ENCODE measurements at regions not wholly inside any gene's neighbourhood (a gene's known extent, or its start where the extent isn't known, plus 50 kb on each side); places are given as distances from the start of the nearest gene placed in this dataset.

DNA sequence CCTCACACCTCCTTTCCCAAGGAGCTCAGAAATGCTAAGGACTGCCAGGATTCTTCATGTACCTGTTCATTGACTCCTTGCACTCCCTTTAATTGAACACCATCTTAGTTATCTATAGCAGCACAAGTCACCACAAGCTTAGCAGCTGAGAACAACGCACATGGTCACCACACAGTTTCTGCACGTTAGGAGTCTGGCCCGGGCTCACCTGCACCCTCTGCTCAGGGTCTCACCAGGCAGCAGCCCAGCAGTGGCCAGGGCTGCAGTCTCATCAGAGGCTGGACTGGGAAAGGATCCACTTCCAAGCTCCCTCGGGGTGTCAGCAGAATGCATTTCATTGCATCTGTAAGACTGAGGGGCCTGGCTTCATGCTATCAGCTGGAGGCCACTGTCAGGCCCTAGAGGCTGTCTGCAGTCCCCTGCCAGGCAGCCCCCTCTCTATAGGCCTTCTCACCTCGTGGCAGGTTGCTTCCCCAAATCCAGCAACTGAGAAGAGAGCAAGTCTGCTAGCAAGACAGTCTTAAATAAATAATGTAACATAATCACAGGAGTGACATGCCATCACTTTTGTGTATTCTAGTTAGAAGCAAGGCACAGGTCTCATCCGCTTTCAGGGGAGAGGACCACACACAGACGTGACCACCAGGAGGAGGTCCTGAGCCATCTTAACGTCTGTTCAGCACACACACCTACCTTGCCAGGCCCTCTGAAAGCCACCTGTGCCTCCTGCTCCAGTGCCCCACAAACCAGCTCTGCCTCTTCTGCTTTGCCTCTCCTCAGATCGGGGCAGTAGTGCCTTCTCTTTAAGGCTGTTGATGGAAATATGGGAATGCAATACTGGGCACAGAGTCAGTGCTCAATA, 165.2 kb upstream of the CST7 start:
- Histone ChIP-seq H3K27me3 (ENCODE audit: control insufficient read depth in 2 of 2, insufficient read depth in 2 of 2, low read length in 2 of 2) (no peaks in the 10 kb centered on the region), H3K4me3 (ENCODE audit: low read length in 2 of 2) (no peak overlapping the region), H3K27ac (ENCODE audit: low read depth in 2 of 2, low read length in 2 of 2) (no peak overlapping the region), H3K4me1 (ENCODE audit: control insufficient read depth in 2 of 2, insufficient read depth in 2 of 2, low read length in 2 of 2) (no peaks in the 10 kb centered on the region), H3K9ac (ENCODE audit: low read depth in 1 of 2, low read length in 2 of 2) (no peak overlapping the region), H3K9me3 (ENCODE audit: control insufficient read depth in 2 of 2, low read length in 2 of 2) (no peaks in the 10 kb centered on the region), H3K36me3 (ENCODE audit: control insufficient read depth in 2 of 2, insufficient read depth in 2 of 2, low read length in 2 of 2) (no peaks in the 10 kb centered on the region)

DNA sequence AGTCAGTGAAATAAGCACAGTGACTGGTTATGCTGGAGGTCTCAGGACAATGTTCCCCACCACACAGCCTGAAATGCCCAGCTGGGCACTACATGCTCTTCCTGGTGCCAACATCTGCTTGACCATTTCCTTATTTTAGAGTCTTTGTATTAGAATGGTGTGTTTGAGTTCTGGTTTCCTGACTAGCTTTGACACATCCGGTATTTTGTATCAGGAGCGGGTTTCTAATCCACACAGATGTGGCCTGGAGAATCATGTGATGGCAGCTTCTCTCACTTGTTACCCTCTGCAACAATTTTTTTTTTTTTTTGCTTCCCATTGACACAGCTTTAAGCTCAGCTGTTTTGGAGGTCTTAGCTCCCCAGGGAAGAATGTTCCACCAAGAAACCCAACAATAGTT, 164.5 kb upstream of the CST7 start:
- Histone ChIP-seq H3K36me3 (ENCODE audit: control insufficient read depth in 2 of 2, insufficient read depth in 2 of 2, low read length in 2 of 2) (no peaks in the 10 kb centered on the region), H3K27me3 (ENCODE audit: control insufficient read depth in 2 of 2, insufficient read depth in 2 of 2, low read length in 2 of 2) (no peaks in the 10 kb centered on the region), H3K4me1 (ENCODE audit: control insufficient read depth in 2 of 2, insufficient read depth in 2 of 2, low read length in 2 of 2) (no peaks in the 10 kb centered on the region), H3K27ac (ENCODE audit: low read depth in 2 of 2, low read length in 2 of 2) (no peak overlapping the region), H3K4me3 (ENCODE audit: low read length in 2 of 2) (no peak overlapping the region), H3K9ac (ENCODE audit: low read depth in 1 of 2, low read length in 2 of 2) (no peak overlapping the region), H3K9me3 (ENCODE audit: control insufficient read depth in 2 of 2, low read length in 2 of 2) (no peaks in the 10 kb centered on the region)

DNA sequence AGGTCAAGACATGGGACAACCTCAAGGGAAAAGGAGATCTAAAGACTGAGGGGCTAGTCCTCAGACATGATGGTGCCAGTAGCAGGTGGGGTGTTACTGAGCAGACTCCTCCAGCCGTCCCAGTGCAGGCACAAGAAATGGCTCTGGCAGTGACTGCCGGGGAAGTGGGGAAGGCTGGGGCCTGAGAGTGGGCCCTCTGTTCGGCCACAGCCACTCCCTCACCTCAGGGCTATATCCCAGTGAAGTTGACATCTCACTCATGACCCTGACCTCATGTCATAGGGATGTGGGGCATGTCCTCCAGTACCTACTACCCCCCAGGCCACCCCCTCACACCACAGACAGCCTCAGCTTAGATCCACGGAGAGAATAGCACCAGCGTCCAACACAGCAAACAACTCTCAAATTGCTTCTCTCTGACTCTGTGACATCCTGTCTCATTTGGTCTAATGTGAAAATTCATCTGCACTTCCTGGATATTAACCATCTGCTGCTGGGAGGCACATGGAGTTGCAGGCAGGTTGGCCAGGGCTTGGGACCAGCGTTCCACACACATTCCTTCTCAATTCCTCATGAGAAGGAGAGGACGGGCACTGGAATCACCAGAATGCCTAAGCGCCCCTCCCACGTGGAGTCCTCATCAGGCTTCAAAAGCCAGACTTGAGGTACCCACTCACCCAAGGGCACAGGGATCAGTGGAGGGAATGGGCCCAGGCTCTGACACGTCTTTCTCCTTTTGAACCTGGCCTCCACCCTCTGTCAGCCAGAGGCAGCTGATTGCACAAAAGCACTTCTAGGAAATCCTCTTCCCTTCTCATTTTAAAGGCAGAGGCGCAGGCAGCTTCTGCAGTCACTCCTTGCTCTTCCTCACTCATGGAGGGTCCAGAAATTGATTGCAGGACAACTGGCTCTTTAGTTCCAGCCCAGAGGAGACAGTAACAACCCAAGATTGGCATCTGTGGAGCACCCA, 163.6 kb upstream of the CST7 start:
- Histone ChIP-seq H3K4me1 (ENCODE audit: control insufficient read depth in 2 of 2, insufficient read depth in 2 of 2, low read length in 2 of 2) (no peaks in the 10 kb centered on the region), H3K9me3 (ENCODE audit: control insufficient read depth in 2 of 2, low read length in 2 of 2) (no peaks in the 10 kb centered on the region), H3K27me3 (ENCODE audit: control insufficient read depth in 2 of 2, insufficient read depth in 2 of 2, low read length in 2 of 2) (no peaks in the 10 kb centered on the region), H3K36me3 (ENCODE audit: control insufficient read depth in 2 of 2, insufficient read depth in 2 of 2, low read length in 2 of 2) (no peaks in the 10 kb centered on the region), H3K9ac (ENCODE audit: low read depth in 1 of 2, low read length in 2 of 2) (no peak overlapping the region), H3K27ac (ENCODE audit: low read depth in 2 of 2, low read length in 2 of 2) (no peak overlapping the region), H3K4me3 (ENCODE audit: low read length in 2 of 2) (no peak overlapping the region)

DNA sequence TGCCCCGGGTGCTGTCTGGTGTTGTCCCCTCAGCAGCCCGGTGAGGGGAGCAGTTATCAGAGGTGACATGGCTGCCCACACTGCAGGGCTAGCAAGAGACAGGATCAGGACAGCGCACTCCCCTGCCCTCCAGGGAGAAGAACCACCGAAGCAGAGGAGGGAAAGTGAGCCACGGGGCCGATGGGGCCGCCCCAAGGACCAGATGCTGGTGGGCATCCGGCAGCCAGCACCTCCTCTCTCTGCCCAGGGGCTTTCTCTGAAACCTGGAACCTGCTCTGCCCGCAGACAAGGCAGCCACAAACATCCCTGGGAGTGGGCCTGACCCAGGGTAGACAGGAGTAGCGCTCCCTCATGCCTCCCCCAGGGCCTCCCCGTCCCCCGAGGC, 163.0 kb upstream of the CST7 start:
- Histone ChIP-seq H3K27me3 (ENCODE audit: control insufficient read depth in 2 of 2, insufficient read depth in 2 of 2, low read length in 2 of 2) (no peaks in the 10 kb centered on the region), H3K9ac (ENCODE audit: low read depth in 1 of 2, low read length in 2 of 2) (no peak overlapping the region), H3K9me3 (ENCODE audit: control insufficient read depth in 2 of 2, low read length in 2 of 2) (no peaks in the 10 kb centered on the region), H3K4me1 (ENCODE audit: control insufficient read depth in 2 of 2, insufficient read depth in 2 of 2, low read length in 2 of 2) (no peaks in the 10 kb centered on the region), H3K4me3 (ENCODE audit: low read length in 2 of 2) (no peak overlapping the region), H3K27ac (ENCODE audit: low read depth in 2 of 2, low read length in 2 of 2) (no peak overlapping the region), H3K36me3 (ENCODE audit: control insufficient read depth in 2 of 2, insufficient read depth in 2 of 2, low read length in 2 of 2) (no peaks in the 10 kb centered on the region)

DNA sequence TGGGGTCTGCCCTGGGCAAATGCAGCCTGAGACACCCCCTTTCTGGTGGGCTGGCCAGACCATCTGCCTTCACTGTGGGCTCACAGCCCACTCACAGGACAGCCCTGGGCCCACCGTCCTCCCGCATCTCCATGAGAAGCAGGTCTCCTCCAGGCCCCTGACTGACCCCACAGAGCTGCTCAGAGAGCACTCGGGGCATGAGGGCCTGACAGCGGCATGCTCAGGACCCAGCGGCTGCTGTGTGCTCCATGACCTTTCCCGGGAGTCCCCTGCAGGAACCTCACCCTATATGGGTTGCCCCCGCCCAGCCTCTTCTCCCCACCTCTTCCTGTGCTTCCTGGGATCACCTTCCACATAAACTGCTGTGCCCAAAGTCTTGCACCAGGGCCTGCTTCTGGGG, 162.4 kb upstream of the CST7 start:
- Histone ChIP-seq H3K9me3 (ENCODE audit: control insufficient read depth in 2 of 2, low read length in 2 of 2) (no peaks in the 10 kb centered on the region), H3K4me1 (ENCODE audit: control insufficient read depth in 2 of 2, insufficient read depth in 2 of 2, low read length in 2 of 2) (no peaks in the 10 kb centered on the region), H3K4me3 (ENCODE audit: low read length in 2 of 2) (no peak overlapping the region), H3K36me3 (ENCODE audit: control insufficient read depth in 2 of 2, insufficient read depth in 2 of 2, low read length in 2 of 2) (no peaks in the 10 kb centered on the region), H3K27ac (ENCODE audit: low read depth in 2 of 2, low read length in 2 of 2) (no peak overlapping the region), H3K27me3 (ENCODE audit: control insufficient read depth in 2 of 2, insufficient read depth in 2 of 2, low read length in 2 of 2) (no peaks in the 10 kb centered on the region), H3K9ac (ENCODE audit: low read depth in 1 of 2, low read length in 2 of 2) (no peak overlapping the region)

DNA sequence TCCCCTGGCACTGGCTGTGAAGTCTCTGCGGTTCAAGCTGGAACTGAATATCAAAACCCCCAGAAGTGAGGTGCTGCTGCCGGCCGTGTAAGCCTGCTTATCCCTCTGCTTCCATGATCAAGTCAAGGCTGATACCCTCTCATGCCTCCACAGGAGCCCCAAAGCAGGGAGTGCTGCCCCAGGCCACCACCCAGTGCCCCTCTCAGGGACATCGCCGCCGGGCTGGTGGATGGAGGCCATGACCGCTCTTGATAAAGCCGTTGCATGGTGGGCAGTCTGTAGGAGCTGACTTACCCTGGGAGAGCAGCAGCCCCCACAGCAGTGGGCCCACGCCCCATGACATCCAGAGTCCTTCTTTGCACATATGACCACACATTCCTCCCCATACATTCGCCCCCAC, 162.0 kb upstream of the CST7 start:
- Histone ChIP-seq H3K9me3 (ENCODE audit: control insufficient read depth in 2 of 2, low read length in 2 of 2) (no peaks in the 10 kb centered on the region), H3K36me3 (ENCODE audit: control insufficient read depth in 2 of 2, insufficient read depth in 2 of 2, low read length in 2 of 2) (no peaks in the 10 kb centered on the region), H3K9ac (ENCODE audit: low read depth in 1 of 2, low read length in 2 of 2) (no peak overlapping the region), H3K4me1 (ENCODE audit: control insufficient read depth in 2 of 2, insufficient read depth in 2 of 2, low read length in 2 of 2) (no peaks in the 10 kb centered on the region), H3K27me3 (ENCODE audit: control insufficient read depth in 2 of 2, insufficient read depth in 2 of 2, low read length in 2 of 2) (no peaks in the 10 kb centered on the region), H3K27ac (ENCODE audit: low read depth in 2 of 2, low read length in 2 of 2) (no peak overlapping the region), H3K4me3 (ENCODE audit: low read length in 2 of 2) (no peak overlapping the region)

DNA sequence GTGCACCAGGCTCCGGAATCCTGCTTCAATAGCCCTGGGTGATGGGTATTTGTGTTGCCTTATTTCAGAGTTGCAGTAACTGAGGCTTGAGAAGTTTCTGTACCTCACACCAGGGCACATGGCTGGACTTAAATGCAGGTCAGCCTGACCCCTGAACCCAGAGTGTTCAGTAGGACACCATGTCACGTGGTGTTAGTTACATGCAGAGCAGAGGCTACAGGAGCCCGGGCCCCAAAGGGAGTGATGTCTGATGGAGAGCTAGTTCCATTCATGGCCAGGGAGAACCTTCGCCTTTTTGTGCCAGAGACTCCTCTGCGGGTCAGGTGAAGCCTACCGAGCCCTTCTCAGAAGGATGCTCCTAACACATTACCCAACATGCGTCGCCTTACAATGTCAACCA, 161.4 kb upstream of the CST7 start:
- H3K27ac ChIP-seq (ENCODE audit: low read depth in 2 of 2, low read length in 2 of 2), result no peak overlapping the region
- no peaks in the 10 kb centered on the region for H3K4me1 ChIP-seq (ENCODE audit: control insufficient read depth in 2 of 2, insufficient read depth in 2 of 2, low read length in 2 of 2)
- H3K9ac ChIP-seq (ENCODE audit: low read depth in 1 of 2, low read length in 2 of 2), result no peak overlapping the region
- no peaks in the 10 kb centered on the region for H3K27me3 ChIP-seq (ENCODE audit: control insufficient read depth in 2 of 2, insufficient read depth in 2 of 2, low read length in 2 of 2)
- H3K4me3 ChIP-seq (ENCODE audit: low read length in 2 of 2), result no peak overlapping the region
- no peaks in the 10 kb centered on the region for H3K36me3 ChIP-seq (ENCODE audit: control insufficient read depth in 2 of 2, insufficient read depth in 2 of 2, low read length in 2 of 2)
- H3K9me3 ChIP-seq (ENCODE audit: control insufficient read depth in 2 of 2, low read length in 2 of 2), result no peaks in the 10 kb centered on the region

DNA sequence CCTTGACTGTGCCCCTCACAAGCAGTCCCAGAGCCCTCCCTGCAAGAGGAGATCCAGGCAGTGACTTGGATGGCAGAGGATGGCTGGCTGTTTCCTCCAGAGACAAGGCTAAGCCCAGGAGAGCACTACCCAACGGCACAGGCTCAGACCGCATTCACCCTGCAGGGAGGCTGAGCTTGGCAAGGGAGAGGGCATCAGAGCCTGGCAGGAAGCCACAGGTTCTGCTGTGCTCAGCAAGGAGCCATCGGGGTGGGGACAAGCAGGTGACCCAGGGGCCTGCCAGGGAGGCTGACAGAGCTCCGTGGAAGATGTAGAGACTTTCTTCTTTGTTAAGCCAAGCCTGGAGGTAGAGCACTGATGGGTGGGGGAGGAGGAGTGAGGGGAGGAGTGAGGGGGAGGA, 159.2 kb upstream of the CST7 start:
- Histone ChIP-seq H3K27me3 (ENCODE audit: control insufficient read depth in 2 of 2, insufficient read depth in 2 of 2, low read length in 2 of 2) (no peaks in the 10 kb centered on the region), H3K9me3 (ENCODE audit: control insufficient read depth in 2 of 2, low read length in 2 of 2) (no peaks in the 10 kb centered on the region), H3K4me1 (ENCODE audit: control insufficient read depth in 2 of 2, insufficient read depth in 2 of 2, low read length in 2 of 2) (no peaks in the 10 kb centered on the region), H3K36me3 (ENCODE audit: control insufficient read depth in 2 of 2, insufficient read depth in 2 of 2, low read length in 2 of 2) (no peaks in the 10 kb centered on the region), H3K4me3 (ENCODE audit: low read length in 2 of 2) (no peak overlapping the region), H3K27ac (ENCODE audit: low read depth in 2 of 2, low read length in 2 of 2) (no peak overlapping the region), H3K9ac (ENCODE audit: low read depth in 1 of 2, low read length in 2 of 2) (no peak overlapping the region)

DNA sequence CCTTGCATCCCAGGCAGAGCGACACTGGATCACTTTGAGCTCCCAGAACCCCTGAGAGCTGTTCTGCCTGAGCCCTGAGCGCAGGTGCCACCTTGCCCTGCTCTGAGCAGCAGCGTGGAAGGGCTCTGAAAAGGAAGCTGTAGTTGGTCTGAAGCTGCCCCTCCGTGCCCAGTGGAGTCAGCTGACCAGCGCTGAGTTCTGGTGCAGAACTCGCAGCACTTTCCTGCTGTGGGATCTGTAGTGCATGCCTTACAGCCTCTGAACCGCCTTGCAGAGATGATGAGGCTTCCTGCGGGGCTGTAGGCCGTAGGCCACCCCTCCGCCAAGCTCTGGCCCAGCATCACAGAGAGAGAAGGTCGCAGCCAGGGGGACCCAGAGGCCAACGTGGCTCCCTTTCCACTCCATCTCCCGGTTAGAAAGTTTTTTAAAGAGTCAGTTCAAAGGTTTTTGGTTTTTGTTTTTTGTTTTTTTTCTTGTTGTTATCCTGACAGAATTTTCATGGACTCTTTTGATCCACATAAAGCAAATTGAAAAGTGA, 158.3 kb upstream of the CST7 start:
- Histone ChIP-seq H3K36me3 (ENCODE audit: control insufficient read depth in 2 of 2, insufficient read depth in 2 of 2, low read length in 2 of 2) (no peaks in the 10 kb centered on the region), H3K4me3 (ENCODE audit: low read length in 2 of 2) (no peak overlapping the region), H3K27ac (ENCODE audit: low read depth in 2 of 2, low read length in 2 of 2) (no peak overlapping the region), H3K27me3 (ENCODE audit: control insufficient read depth in 2 of 2, insufficient read depth in 2 of 2, low read length in 2 of 2) (no peaks in the 10 kb centered on the region), H3K9me3 (ENCODE audit: control insufficient read depth in 2 of 2, low read length in 2 of 2) (no peaks in the 10 kb centered on the region), H3K4me1 (ENCODE audit: control insufficient read depth in 2 of 2, insufficient read depth in 2 of 2, low read length in 2 of 2) (no peaks in the 10 kb centered on the region), H3K9ac (ENCODE audit: low read depth in 1 of 2, low read length in 2 of 2) (no peak overlapping the region)

DNA sequence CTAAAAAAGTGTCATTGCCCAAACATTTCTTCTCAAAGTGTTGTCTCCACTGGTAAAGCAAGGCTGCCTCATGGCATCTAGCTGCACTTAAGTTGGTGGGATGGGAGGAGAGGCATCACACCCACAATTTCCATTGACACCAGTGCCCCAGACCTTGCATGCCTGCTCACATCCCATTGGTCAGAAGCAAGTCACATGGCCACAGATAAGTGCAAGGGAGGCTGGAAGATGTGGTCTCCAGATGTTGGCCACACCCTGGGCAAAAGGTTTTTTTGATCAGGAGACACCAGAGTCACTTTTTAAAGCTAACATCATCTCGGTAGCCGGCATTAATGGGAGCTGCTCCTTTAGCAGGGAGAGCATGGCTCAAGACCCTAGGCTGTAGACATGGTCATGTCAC, 157.1 kb upstream of the CST7 start:
- Histone ChIP-seq H3K36me3 (ENCODE audit: control insufficient read depth in 2 of 2, insufficient read depth in 2 of 2, low read length in 2 of 2) (no peaks in the 10 kb centered on the region), H3K9me3 (ENCODE audit: control insufficient read depth in 2 of 2, low read length in 2 of 2) (no peaks in the 10 kb centered on the region), H3K27me3 (ENCODE audit: control insufficient read depth in 2 of 2, insufficient read depth in 2 of 2, low read length in 2 of 2) (no peaks in the 10 kb centered on the region), H3K4me1 (ENCODE audit: control insufficient read depth in 2 of 2, insufficient read depth in 2 of 2, low read length in 2 of 2) (no peaks in the 10 kb centered on the region), H3K9ac (ENCODE audit: low read depth in 1 of 2, low read length in 2 of 2) (no peak overlapping the region), H3K27ac (ENCODE audit: low read depth in 2 of 2, low read length in 2 of 2) (no peak overlapping the region), H3K4me3 (ENCODE audit: low read length in 2 of 2) (no peak overlapping the region)

All from mucosa of rectum (tissue), 2 donors.